ENCODE measurements at regions not wholly inside any gene's neighbourhood (a gene's known extent, or its start where the extent isn't known, plus 50 kb on each side); places are given as distances from the start of the nearest gene placed in this dataset.

- peaks cover 2% of the 10 kb centered on the region for H3K27me3 Mint-ChIP-seq
These were observed 189.1 kb downstream of the SALL1 start for GRCh38 chr16:50961952-50962351.

GRCh38 chr16:50960517-50961202 is 190.4 kb downstream of the SALL1 start:
- Mint-ChIP-seq H3K27ac (no peak overlapping the region), H3K4me1 (no peaks in the 10 kb centered on the region), H3K4me3 (no peak overlapping the region)

More at GRCh38 chr16:50961952-50962351, 189.1 kb downstream of the SALL1 start:
- no peaks in the 10 kb centered on the region for H3K4me1 Mint-ChIP-seq
- no peaks in the 10 kb centered on the region for H3K9me3 Mint-ChIP-seq
- H3K36me3 Mint-ChIP-seq: no peaks in the 10 kb centered on the region
- no peak overlapping the region for H3K27ac Mint-ChIP-seq
- H3K4me3 Mint-ChIP-seq: no peak overlapping the region

GRCh38 chr16:50957056-50957455 is 194.0 kb downstream of the SALL1 start:
- no peaks in the 10 kb centered on the region for H3K4me1 Mint-ChIP-seq
- no peaks in the 10 kb centered on the region for H3K9me3 Mint-ChIP-seq
- H3K27ac Mint-ChIP-seq: no peak overlapping the region
- no peak overlapping the region for H3K4me3 Mint-ChIP-seq
- peaks cover 8% of the 10 kb centered on the region for H3K27me3 Mint-ChIP-seq
- H3K36me3 Mint-ChIP-seq: no peaks in the 10 kb centered on the region

More at GRCh38 chr16:50960517-50961202, 190.4 kb downstream of the SALL1 start:
- H3K36me3 Mint-ChIP-seq: no peaks in the 10 kb centered on the region
- no peaks in the 10 kb centered on the region for H3K9me3 Mint-ChIP-seq
- peaks cover 2% of the 10 kb centered on the region for H3K27me3 Mint-ChIP-seq

GRCh38 chr16:50956637-50957036 is 194.4 kb downstream of the SALL1 start:
- Mint-ChIP-seq H3K36me3 (no peaks in the 10 kb centered on the region), H3K4me1 (no peaks in the 10 kb centered on the region), H3K27me3 (peaks cover 8% of the 10 kb centered on the region), H3K9me3 (no peaks in the 10 kb centered on the region), H3K27ac (no peak overlapping the region), H3K4me3 (no peak overlapping the region)

GRCh38 chr16:50955311-50955710 is 195.8 kb downstream of the SALL1 start:
- no peaks in the 10 kb centered on the region for H3K9me3 Mint-ChIP-seq
- H3K27ac Mint-ChIP-seq: no peak overlapping the region
- H3K27me3 Mint-ChIP-seq: peaks cover 8% of the 10 kb centered on the region
- H3K4me1 Mint-ChIP-seq: no peaks in the 10 kb centered on the region
- no peaks in the 10 kb centered on the region for H3K36me3 Mint-ChIP-seq
- H3K4me3 Mint-ChIP-seq: no peak overlapping the region

GRCh38 chr16:50954469-50954868 is 196.6 kb downstream of the SALL1 start:
- Mint-ChIP-seq H3K27ac (no peak overlapping the region), H3K4me3 (no peak overlapping the region), H3K27me3 (peaks cover 8% of the 10 kb centered on the region), H3K4me1 (no peaks in the 10 kb centered on the region), H3K36me3 (no peaks in the 10 kb centered on the region), H3K9me3 (no peaks in the 10 kb centered on the region)

GRCh38 chr16:50953290-50953689 is 197.8 kb downstream of the SALL1 start:
- Mint-ChIP-seq H3K36me3 (no peaks in the 10 kb centered on the region), H3K27me3 (peaks cover 8% of the 10 kb centered on the region), H3K9me3 (no peaks in the 10 kb centered on the region), H3K4me1 (no peaks in the 10 kb centered on the region), H3K27ac (no peak overlapping the region), H3K4me3 (no peak overlapping the region)

GRCh38 chr16:50950955-50951354 is 200.1 kb downstream of the SALL1 start:
- Mint-ChIP-seq H3K4me3 (no peak overlapping the region), H3K36me3 (no peaks in the 10 kb centered on the region), H3K27me3 (peaks cover 6% of the 10 kb centered on the region), H3K27ac (no peak overlapping the region), H3K9me3 (no peaks in the 10 kb centered on the region), H3K4me1 (no peaks in the 10 kb centered on the region)

GRCh38 chr16:50948268-50948930 is 202.7 kb downstream of the SALL1 start:
- no peaks in the 10 kb centered on the region for H3K36me3 Mint-ChIP-seq
- no peak overlapping the region for H3K4me3 Mint-ChIP-seq
- no peaks in the 10 kb centered on the region for H3K9me3 Mint-ChIP-seq
- H3K27me3 Mint-ChIP-seq: peaks cover 1% of the 10 kb centered on the region
- no peaks in the 10 kb centered on the region for H3K4me1 Mint-ChIP-seq
- H3K27ac Mint-ChIP-seq: no peak overlapping the region

- Mint-ChIP-seq H3K27me3 (peaks cover 1% of the 10 kb centered on the region), H3K4me3 (no peak overlapping the region), H3K4me1 (no peaks in the 10 kb centered on the region), H3K9me3 (no peaks in the 10 kb centered on the region), H3K36me3 (no peaks in the 10 kb centered on the region), H3K27ac (no peak overlapping the region)
These were observed 203.2 kb downstream of the SALL1 start for GRCh38 chr16:50947826-50948225.

GRCh38 chr16:50946606-50947005 is 204.5 kb downstream of the SALL1 start:
- Mint-ChIP-seq H3K27ac (no peak overlapping the region), H3K36me3 (no peaks in the 10 kb centered on the region), H3K4me1 (no peaks in the 10 kb centered on the region), H3K27me3 (no peaks in the 10 kb centered on the region), H3K4me3 (no peak overlapping the region), H3K9me3 (no peaks in the 10 kb centered on the region)

GRCh38 chr16:50946098-50946497 is 204.2 kb downstream of the CYLD start:
- Mint-ChIP-seq H3K36me3 (no peaks in the 10 kb centered on the region), H3K27ac (no peak overlapping the region), H3K4me3 (no peak overlapping the region), H3K4me1 (no peaks in the 10 kb centered on the region), H3K9me3 (no peaks in the 10 kb centered on the region), H3K27me3 (no peaks in the 10 kb centered on the region)

- Mint-ChIP-seq H3K27me3 (no peaks in the 10 kb centered on the region), H3K27ac (no peak overlapping the region), H3K4me3 (no peak overlapping the region), H3K36me3 (no peaks in the 10 kb centered on the region), H3K9me3 (no peaks in the 10 kb centered on the region), H3K4me1 (no peaks in the 10 kb centered on the region)
These were observed 203.3 kb downstream of the CYLD start for GRCh38 chr16:50945171-50945570.

- Mint-ChIP-seq H3K27ac (no peak overlapping the region), H3K4me1 (no peaks in the 10 kb centered on the region), H3K9me3 (no peaks in the 10 kb centered on the region), H3K27me3 (peaks cover 2% of the 10 kb centered on the region), H3K36me3 (no peaks in the 10 kb centered on the region), H3K4me3 (no peak overlapping the region)
These were observed 202.6 kb downstream of the CYLD start for GRCh38 chr16:50944436-50944835.

GRCh38 chr16:50944033-50944432 is 202.1 kb downstream of the CYLD start:
- H3K36me3 Mint-ChIP-seq: no peaks in the 10 kb centered on the region
- no peak overlapping the region for H3K4me3 Mint-ChIP-seq
- H3K27me3 Mint-ChIP-seq: peaks cover 2% of the 10 kb centered on the region
- H3K4me1 Mint-ChIP-seq: no peaks in the 10 kb centered on the region
- no peaks in the 10 kb centered on the region for H3K9me3 Mint-ChIP-seq
- H3K27ac Mint-ChIP-seq: no peak overlapping the region

- Mint-ChIP-seq H3K27me3 (peaks cover 4% of the 10 kb centered on the region), H3K27ac (no peak overlapping the region), H3K36me3 (no peaks in the 10 kb centered on the region), H3K9me3 (no peaks in the 10 kb centered on the region), H3K4me1 (no peaks in the 10 kb centered on the region), H3K4me3 (no peak overlapping the region)
These were observed 200.3 kb downstream of the CYLD start for GRCh38 chr16:50942143-50942542.

Data from activated naive CD4-positive, alpha-beta T cell treated with anti-CD3 and anti-CD28 coated beads, Interleukin-2, amount 50 U/mL, for 24 hours (primary cell).